ENCODE measurements at regions not wholly inside any gene's neighbourhood (a gene's known extent, or its start where the extent isn't known, plus 50 kb on each side); places are given as distances from the start of the nearest gene placed in this dataset.

DNA sequence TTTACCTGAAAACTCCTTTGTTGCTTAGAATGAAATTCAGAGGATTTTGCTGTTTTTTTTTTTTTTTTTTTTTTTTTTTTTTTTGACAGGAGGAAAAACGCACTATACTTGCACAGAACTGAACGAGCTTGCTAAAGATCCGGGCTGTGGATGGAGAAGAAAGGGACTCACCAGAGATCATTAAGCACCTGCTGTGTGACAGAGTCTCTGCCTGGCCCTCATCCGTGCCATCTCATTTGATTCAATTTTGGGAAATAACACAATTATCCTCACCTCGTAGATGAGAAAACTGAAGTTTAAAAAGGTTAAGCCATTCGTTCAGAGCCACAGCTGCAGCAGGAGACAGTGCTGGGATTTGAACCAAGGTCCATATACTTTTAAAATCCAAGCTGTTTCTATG, 775.4 kb upstream of the ID2 start:
- TF ChIP-seq EZH2 (IDR thresholded peaks at IDR 0.05; ENCODE audit: insufficient read depth, poor library complexity, severe bottlenecking) (no peak), EZH2phosphoT487 (IDR thresholded peaks at IDR 0.05; ENCODE audit: insufficient read depth, low read depth) (no peak)

Data from GM23248 (cell line).